ENCODE measurements at regions not wholly inside any gene's neighbourhood (a gene's known extent, or its start where the extent isn't known, plus 50 kb on each side); places are given as distances from the start of the nearest gene placed in this dataset.

GRCh38 chr11:15640318-15640717 lies 525.6 kb downstream of the INSC start (continued):
- no peak for TF ChIP-seq ZNF462 (CRISPR knock-in tag; IDR thresholded peaks at IDR 0.05)

GRCh38 chr11:15641271-15642045 lies 526.7 kb downstream of the INSC start:
- Mint-ChIP-seq H3K4me3 (no peak overlapping the region), H3K27ac (no peak overlapping the region), H3K4me1 (peaks cover 2% of the 10 kb centered on the region; the same call in 1 of the 3 replicates), H3K27me3 (ENCODE audit: insufficient read depth, low read depth, poor library complexity) (no peaks in the 10 kb centered on the region), H3K36me3 (ENCODE audit: low read depth) (peaks cover 2% of the 10 kb centered on the region; the same call in 1 of the 3 replicates), H3K9me3 (peaks cover 3% of the 10 kb centered on the region; the same call in 2 of the 3 replicates)
- H3K36me3 ChIP-seq (ENCODE audit: insufficient read depth), result no peaks in the 10 kb centered on the region
- H3K27ac ChIP-seq (ENCODE audit: low read depth), result no peak overlapping the region
- no peak overlapping the region for H3K4me3 ChIP-seq
- H4K20me1 ChIP-seq (replicated peaks; ENCODE audit: insufficient read depth), result no peaks in the 10 kb centered on the region
- no peak overlapping the region; the same call in 1 of the 2 replicates for H2AFZ ChIP-seq
- DNase-seq (ENCODE audit: low spot score), result no peak
- H3K4me1 ChIP-seq (ENCODE audit: insufficient read depth), result no peaks in the 10 kb centered on the region
- no peak for ATAC-seq
- no peaks in the 10 kb centered on the region for H3K79me2 ChIP-seq (replicated peaks; ENCODE audit: insufficient read depth)
- H3K4me2 ChIP-seq, result no peak overlapping the region
- H3F3A ChIP-seq (replicated peaks; ENCODE audit: low read depth), result no peaks in the 10 kb centered on the region
- no peaks in the 10 kb centered on the region for H3K27me3 ChIP-seq (ENCODE audit: insufficient read depth)
- no peaks in the 10 kb centered on the region for H3K9me2 ChIP-seq (ENCODE audit: insufficient read depth)
- TF ChIP-seq ZNF331 (CRISPR knock-in tag; IDR thresholded peaks at IDR 0.05; ENCODE audit: low read depth) (no peak), JUNB (IDR thresholded peaks at IDR 0.05; ENCODE audit: unreplicated experiment) (no peak), EZH2phosphoT487 (IDR thresholded peaks at IDR 0.05; ENCODE audit: unreplicated experiment) (no peak), CREB1 (CRISPR knock-in tag; IDR thresholded peaks at IDR 0.05; ENCODE audit: low read depth) (no peak), CTCF (conservative IDR thresholded peaks at IDR 0.05; ENCODE audit: low read depth in 2 of 2) (no peak), REST (IDR thresholded peaks at IDR 0.05; ENCODE audit: unreplicated experiment) (no peak), ETS1 (IDR thresholded peaks at IDR 0.05) (no peak), POLR2AphosphoS5 (IDR thresholded peaks at IDR 0.05; ENCODE audit: low read depth) (no peak), NANOG (IDR thresholded peaks at IDR 0.05; ENCODE audit: borderline replicate concordance) (no peak), ZNF114 (CRISPR knock-in tag; IDR thresholded peaks at IDR 0.05) (no peak), EZH2 (IDR thresholded peaks at IDR 0.05; ENCODE audit: low read depth, unreplicated experiment) (no peak)
